ENCODE measurements at regions not wholly inside any gene's neighbourhood (a gene's known extent, or its start where the extent isn't known, plus 50 kb on each side); places are given as distances from the start of the nearest gene placed in this dataset.

DNA sequence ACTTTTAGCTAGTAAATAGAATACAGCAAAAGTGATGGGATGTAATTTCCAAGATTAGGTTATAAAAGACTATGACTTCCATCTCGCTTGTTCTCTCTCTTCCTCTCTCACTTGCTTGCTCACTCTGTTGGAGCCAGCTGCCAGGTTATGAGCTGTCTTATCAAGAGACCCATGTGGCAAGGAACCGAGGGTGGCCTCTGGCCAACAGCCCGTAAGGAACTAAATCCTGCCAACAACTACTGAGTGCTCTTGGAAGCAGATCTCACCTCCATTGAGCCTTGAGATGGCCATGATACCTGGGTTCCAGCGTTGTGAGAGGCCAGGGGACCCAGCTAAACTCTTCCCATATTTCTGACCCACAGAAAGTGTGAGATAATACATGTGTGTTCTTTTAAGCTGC is 636.1 kb downstream of the ACTL7B start:
- Mint-ChIP-seq H3K27ac (no peak overlapping the region), H3K9me3 (peaks cover 14% of the 10 kb centered on the region), H3K36me3 (ENCODE audit: low read depth) (no peaks in the 10 kb centered on the region), H3K4me3 (no peak overlapping the region), H3K4me1 (ENCODE audit: low read depth) (no peaks in the 10 kb centered on the region), H3K27me3 (ENCODE audit: low read depth) (no peaks in the 10 kb centered on the region)
- DNase-seq (ENCODE audit: low spot score), result no peak

DNA sequence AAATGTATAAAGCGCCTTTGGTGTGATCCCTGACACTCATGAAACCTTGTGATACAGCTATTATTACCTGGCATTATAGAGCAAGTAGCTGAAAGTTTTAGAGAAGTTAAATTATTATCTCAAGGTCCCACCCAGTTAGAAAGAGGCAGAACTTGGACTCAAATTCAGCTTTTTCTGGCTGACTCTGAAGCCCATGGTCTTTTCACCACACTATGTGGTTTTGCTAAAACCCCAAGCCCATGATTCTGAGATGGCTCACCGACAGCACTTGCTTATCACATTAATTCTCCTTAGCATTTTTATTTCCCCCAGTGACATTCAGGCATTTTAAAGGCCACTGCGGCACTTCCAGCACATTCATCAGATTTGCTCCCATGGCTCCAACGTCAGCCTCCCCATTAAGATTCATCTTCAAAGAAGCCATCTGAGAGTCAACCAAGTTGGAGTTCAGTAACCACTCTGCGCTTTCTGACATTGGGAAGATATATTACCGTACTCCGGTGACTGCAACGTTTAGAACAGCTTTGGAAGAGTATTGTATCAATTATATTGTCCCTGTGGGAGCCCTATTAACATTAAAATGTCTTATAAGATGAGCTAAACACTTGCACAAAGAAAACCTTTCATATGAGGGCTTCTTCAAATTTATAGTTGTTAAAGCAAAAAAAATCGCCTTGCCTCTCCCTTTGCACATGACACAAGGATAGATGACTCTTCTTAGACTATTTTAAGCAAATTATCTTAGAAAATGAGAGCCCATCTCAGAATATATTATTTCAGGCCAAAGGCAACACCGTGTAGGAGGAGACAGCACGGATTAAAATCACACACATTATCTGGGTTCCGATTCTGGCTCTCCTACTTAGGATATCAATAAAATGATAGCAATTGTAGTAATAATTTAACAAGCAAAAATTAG is 638.1 kb downstream of the ACTL7B start:
- DNase-seq (ENCODE audit: low spot score), result no peak
- Mint-ChIP-seq H3K9me3 (peaks cover 16% of the 10 kb centered on the region), H3K36me3 (ENCODE audit: low read depth) (no peaks in the 10 kb centered on the region), H3K27ac (no peak overlapping the region), H3K27me3 (ENCODE audit: low read depth) (no peaks in the 10 kb centered on the region), H3K4me3 (no peak overlapping the region), H3K4me1 (ENCODE audit: low read depth) (no peaks in the 10 kb centered on the region)

- no peak overlapping the region for H3K27ac Mint-ChIP-seq
- no peaks in the 10 kb centered on the region for H3K36me3 Mint-ChIP-seq (ENCODE audit: low read depth)
- no peak overlapping the region for H3K4me3 Mint-ChIP-seq
- H3K4me1 Mint-ChIP-seq (ENCODE audit: low read depth), result no peaks in the 10 kb centered on the region
- DNase-seq (ENCODE audit: low spot score), result no peak
- peaks cover 8% of the 10 kb centered on the region for H3K9me3 Mint-ChIP-seq
- H3K27me3 Mint-ChIP-seq (ENCODE audit: low read depth), result no peaks in the 10 kb centered on the region
These were observed 642.3 kb downstream of the ACTL7B start for GRCh38 chr9:108213511-108213910.

DNA sequence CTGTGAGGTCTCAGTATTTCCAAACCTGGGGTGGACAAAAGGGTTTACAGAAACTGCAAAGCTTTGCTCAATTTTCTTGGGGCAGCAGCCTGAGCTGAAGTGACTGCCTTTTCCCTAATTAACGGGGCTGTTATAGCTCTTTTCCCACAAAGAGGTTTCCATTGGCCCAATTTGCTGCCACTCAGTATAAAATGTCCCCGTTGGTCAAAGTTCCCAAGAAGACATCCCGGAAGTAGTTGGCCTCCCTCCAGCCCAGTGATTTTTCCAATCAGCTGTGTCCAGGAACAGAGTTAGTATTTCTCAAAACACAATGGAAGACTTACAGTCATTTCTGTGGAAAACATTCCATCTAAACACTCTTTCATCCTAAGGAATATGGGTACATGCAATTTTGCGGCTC is 643.6 kb downstream of the ACTL7B start:
- Mint-ChIP-seq H3K27me3 (ENCODE audit: low read depth) (no peaks in the 10 kb centered on the region), H3K4me1 (ENCODE audit: low read depth) (no peaks in the 10 kb centered on the region), H3K36me3 (ENCODE audit: low read depth) (no peaks in the 10 kb centered on the region), H3K9me3 (peaks cover 8% of the 10 kb centered on the region), H3K4me3 (no peak overlapping the region), H3K27ac (no peak overlapping the region)
- DNase-seq (ENCODE audit: low spot score), result no peak

DNA sequence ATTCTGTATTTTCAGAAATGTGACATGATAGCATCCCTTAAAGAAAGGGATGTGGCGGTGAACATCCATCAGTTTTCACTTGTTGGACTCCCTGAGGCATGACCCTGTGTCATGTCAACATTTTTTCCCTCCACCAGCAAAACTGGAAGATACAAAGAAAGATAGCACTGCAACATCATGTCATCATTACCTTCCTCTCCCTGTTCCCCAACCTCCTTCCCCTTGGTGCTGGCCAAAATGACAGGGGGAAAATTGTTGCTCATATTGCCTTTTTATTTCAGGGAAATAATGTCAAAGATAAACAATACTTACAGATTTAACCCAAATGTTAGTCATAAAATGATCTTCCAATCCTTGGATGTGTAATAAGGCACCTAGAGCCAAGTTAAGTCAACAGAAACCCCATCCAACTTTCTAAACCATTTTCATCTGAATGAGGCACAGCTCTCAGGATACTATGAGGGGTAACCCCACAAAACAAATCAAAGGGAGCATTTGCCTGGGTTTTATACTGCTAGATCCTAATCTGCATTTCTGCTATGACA is 644.3 kb downstream of the ACTL7B start:
- H3K4me3 Mint-ChIP-seq, result no peak overlapping the region
- no peak for DNase-seq (ENCODE audit: low spot score)
- H3K4me1 Mint-ChIP-seq (ENCODE audit: low read depth), result no peaks in the 10 kb centered on the region
- no peak overlapping the region for H3K27ac Mint-ChIP-seq
- no peaks in the 10 kb centered on the region for H3K27me3 Mint-ChIP-seq (ENCODE audit: low read depth)
- peaks cover 8% of the 10 kb centered on the region for H3K9me3 Mint-ChIP-seq
- no peaks in the 10 kb centered on the region for H3K36me3 Mint-ChIP-seq (ENCODE audit: low read depth)

- H3K27me3 Mint-ChIP-seq (ENCODE audit: low read depth), result no peaks in the 10 kb centered on the region
- no peaks in the 10 kb centered on the region for H3K4me1 Mint-ChIP-seq (ENCODE audit: low read depth)
- no peak for DNase-seq (ENCODE audit: low spot score)
- H3K27ac Mint-ChIP-seq, result no peak overlapping the region
- peaks cover 4% of the 10 kb centered on the region for H3K9me3 Mint-ChIP-seq
- H3K4me3 Mint-ChIP-seq, result no peak overlapping the region
- H3K36me3 Mint-ChIP-seq (ENCODE audit: low read depth), result no peaks in the 10 kb centered on the region
These were observed 646.6 kb downstream of the ACTL7B start for GRCh38 chr9:108209132-108209685.

- no peaks in the 10 kb centered on the region for H3K4me1 Mint-ChIP-seq (ENCODE audit: low read depth)
- no peaks in the 10 kb centered on the region for H3K27me3 Mint-ChIP-seq (ENCODE audit: low read depth)
- H3K4me3 Mint-ChIP-seq, result no peak overlapping the region
- H3K27ac Mint-ChIP-seq, result no peak overlapping the region
- H3K36me3 Mint-ChIP-seq (ENCODE audit: low read depth), result no peaks in the 10 kb centered on the region
- H3K9me3 Mint-ChIP-seq, result peaks cover 7% of the 10 kb centered on the region
- DNase-seq (ENCODE audit: low spot score), result no peak
These were observed 648.1 kb downstream of the ACTL7B start for GRCh38 chr9:108207561-108208165.

DNA sequence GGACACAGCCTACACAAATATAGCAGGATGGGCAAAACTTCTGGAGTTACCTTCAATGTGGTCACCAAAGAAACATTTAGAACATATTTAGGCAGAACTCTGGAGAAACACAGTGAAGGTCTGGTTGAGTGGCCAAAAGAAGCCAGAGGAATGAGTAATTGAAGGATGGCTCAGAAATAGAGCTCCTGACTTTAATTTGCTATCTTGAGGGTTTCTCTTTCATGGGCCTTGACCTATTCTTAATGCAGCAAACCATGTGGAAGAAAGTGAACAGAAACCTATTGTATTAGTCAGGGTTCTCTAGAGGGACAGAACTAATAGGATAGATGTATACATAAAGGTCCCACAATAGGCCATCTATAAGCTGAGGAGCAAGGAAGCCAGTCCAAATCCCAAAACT is 650.5 kb downstream of the ACTL7B start:
- Mint-ChIP-seq H3K4me1 (ENCODE audit: low read depth) (no peaks in the 10 kb centered on the region), H3K36me3 (ENCODE audit: low read depth) (no peaks in the 10 kb centered on the region), H3K27ac (no peak overlapping the region), H3K4me3 (no peak overlapping the region), H3K9me3 (peaks cover 8% of the 10 kb centered on the region), H3K27me3 (ENCODE audit: low read depth) (no peaks in the 10 kb centered on the region)
- no peak for DNase-seq (ENCODE audit: low spot score)

- H3K4me1 Mint-ChIP-seq (ENCODE audit: low read depth), result no peaks in the 10 kb centered on the region
- no peak overlapping the region for H3K27ac Mint-ChIP-seq
- DNase-seq (ENCODE audit: low spot score), result no peak
- H3K4me3 Mint-ChIP-seq, result no peak overlapping the region
- H3K9me3 Mint-ChIP-seq, result peaks cover 10% of the 10 kb centered on the region
- H3K27me3 Mint-ChIP-seq (ENCODE audit: low read depth), result no peaks in the 10 kb centered on the region
- no peaks in the 10 kb centered on the region for H3K36me3 Mint-ChIP-seq (ENCODE audit: low read depth)
These were observed 657.9 kb downstream of the ACTL7B start for GRCh38 chr9:108197899-108198298.

- Mint-ChIP-seq H3K36me3 (ENCODE audit: low read depth) (no peaks in the 10 kb centered on the region), H3K27ac (no peak overlapping the region), H3K9me3 (peaks cover 10% of the 10 kb centered on the region), H3K27me3 (ENCODE audit: low read depth) (no peaks in the 10 kb centered on the region), H3K4me3 (no peak overlapping the region), H3K4me1 (ENCODE audit: low read depth) (no peaks in the 10 kb centered on the region)
- no peak for DNase-seq (ENCODE audit: low spot score)
These were observed 658.8 kb downstream of the ACTL7B start for GRCh38 chr9:108197008-108197365.

GRCh38 chr9:108196332-108197007 is 659.3 kb downstream of the ACTL7B start:
- Mint-ChIP-seq H3K27me3 (ENCODE audit: low read depth) (no peaks in the 10 kb centered on the region), H3K4me1 (ENCODE audit: low read depth) (no peaks in the 10 kb centered on the region), H3K9me3 (peaks cover 10% of the 10 kb centered on the region), H3K4me3 (no peak overlapping the region), H3K36me3 (ENCODE audit: low read depth) (no peaks in the 10 kb centered on the region), H3K27ac (no peak overlapping the region)
- no peak for DNase-seq (ENCODE audit: low spot score)

- Mint-ChIP-seq H3K27me3 (ENCODE audit: low read depth) (no peaks in the 10 kb centered on the region), H3K9me3 (no peaks in the 10 kb centered on the region), H3K27ac (no peak overlapping the region), H3K36me3 (ENCODE audit: low read depth) (no peaks in the 10 kb centered on the region), H3K4me3 (no peak overlapping the region), H3K4me1 (ENCODE audit: low read depth) (no peaks in the 10 kb centered on the region)
- DNase-seq (ENCODE audit: low spot score), result no peak
These were observed 661.6 kb downstream of the ACTL7B start for GRCh38 chr9:108194154-108194553.

GRCh38 chr9:108193026-108193710 is 662.6 kb downstream of the ACTL7B start:
- no peak overlapping the region for H3K4me3 Mint-ChIP-seq
- H3K27me3 Mint-ChIP-seq (ENCODE audit: low read depth), result no peaks in the 10 kb centered on the region
- no peaks in the 10 kb centered on the region for H3K36me3 Mint-ChIP-seq (ENCODE audit: low read depth)
- DNase-seq (ENCODE audit: low spot score), result no peak
- no peaks in the 10 kb centered on the region for H3K9me3 Mint-ChIP-seq
- H3K4me1 Mint-ChIP-seq (ENCODE audit: low read depth), result no peaks in the 10 kb centered on the region
- H3K27ac Mint-ChIP-seq, result no peak overlapping the region

Data from T-helper 2 cell treated with Interferon-gamma antibody and Interleukin-4, amounts not matched to agents 5 μg/mL and 100 μg/mL, for 36 hours (primary cell).